Panc1 (cell line): ENCODE measurements at regions not wholly inside any gene's neighbourhood (a gene's known extent, or its start where the extent isn't known, plus 50 kb on each side); places are given as distances from the start of the nearest gene placed in this dataset.

Experiments
- CTCF ChIP-seq: fragments of 450-650 bp; IDR thresholded peaks from 2 replicates; pipeline ENCODE4 v1.5.1; 2017; ENCODE audit warnings: mild to moderate bottlenecking
- POLR2AphosphoS5 ChIP-seq: IDR thresholded peaks from 2 replicates; pipeline ENCODE4 v1.6.1; 2012; ENCODE audit warnings: mild to moderate bottlenecking, low read depth, low read length, moderate library complexity
- REST ChIP-seq, 2 experiments: IDR thresholded peaks; 2 replicates each; pipeline ENCODE4 v1.6.1; 2011 to 2012; ENCODE audit warnings: low read depth in 2 of 2, control low read depth in 1 of 2, low read length in 1 of 2, mild to moderate bottlenecking in 1 of 2, moderate library complexity in 1 of 2; ENCODE audit not compliant: insufficient read depth in 1 of 2
- SIN3A ChIP-seq: IDR thresholded peaks from 2 replicates; pipeline ENCODE4 v1.6.1; 2012; ENCODE audit warnings: low read depth, mild to moderate bottlenecking, low read length, moderate library complexity, borderline replicate concordance; ENCODE audit not compliant: insufficient read depth

- TF ChIP-seq REST (IDR thresholded peaks at IDR 0.05; ENCODE audit: insufficient read depth in 1 of 2, low read depth in 2 of 2, low read length in 1 of 2) (no peak), POLR2AphosphoS5 (no peak), CTCF (no peak), SIN3A (no peak)
Measured at GRCh38 chr2:16386431-16386830, 279.2 kb downstream of the CYRIA start.
